ENCODE measurements at regions not wholly inside any gene's neighbourhood (a gene's known extent, or its start where the extent isn't known, plus 50 kb on each side); places are given as distances from the start of the nearest gene placed in this dataset.

- ATAC-seq, result no peak
- Mint-ChIP-seq H3K4me1 (peaks cover 15% of the 10 kb centered on the region), H3K27me3 (peaks cover 12% of the 10 kb centered on the region), H3K27ac (no peak overlapping the region), H3K9me3 (no peaks in the 10 kb centered on the region), H3K4me3 (no peak overlapping the region), H3K36me3 (no peaks in the 10 kb centered on the region)
Measured at GRCh38 chr6:134866563-134866962, 83.3 kb downstream of the ALDH8A1 start.

DNA sequence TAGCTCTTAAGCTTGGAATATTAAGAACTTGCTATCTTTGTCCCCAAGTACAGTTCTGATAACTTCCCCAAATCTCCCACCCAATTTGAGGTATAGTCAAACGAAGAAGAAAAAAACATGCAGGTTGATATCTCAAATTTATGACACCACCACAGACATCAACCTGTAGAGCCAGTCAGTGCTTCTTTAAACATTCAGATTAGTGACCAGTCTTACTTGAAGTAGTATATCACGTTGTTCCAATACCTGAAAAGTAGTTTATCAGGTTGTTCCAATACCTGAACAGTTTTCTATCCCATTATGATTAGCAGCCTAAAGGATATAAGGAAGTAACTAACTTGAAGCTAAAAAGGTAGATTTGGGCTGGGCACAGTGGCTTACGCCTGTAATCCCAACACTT lies 85.3 kb downstream of the ALDH8A1 start:
- ATAC-seq, result no peak
- H3K9me3 Mint-ChIP-seq, result no peaks in the 10 kb centered on the region
- H3K27me3 Mint-ChIP-seq, result peaks cover under 1% of the 10 kb centered on the region
- H3K36me3 Mint-ChIP-seq, result no peaks in the 10 kb centered on the region
- no peak overlapping the region for H3K4me3 Mint-ChIP-seq
- H3K27ac Mint-ChIP-seq, result no peak overlapping the region
- no peaks in the 10 kb centered on the region for H3K4me1 Mint-ChIP-seq

DNA sequence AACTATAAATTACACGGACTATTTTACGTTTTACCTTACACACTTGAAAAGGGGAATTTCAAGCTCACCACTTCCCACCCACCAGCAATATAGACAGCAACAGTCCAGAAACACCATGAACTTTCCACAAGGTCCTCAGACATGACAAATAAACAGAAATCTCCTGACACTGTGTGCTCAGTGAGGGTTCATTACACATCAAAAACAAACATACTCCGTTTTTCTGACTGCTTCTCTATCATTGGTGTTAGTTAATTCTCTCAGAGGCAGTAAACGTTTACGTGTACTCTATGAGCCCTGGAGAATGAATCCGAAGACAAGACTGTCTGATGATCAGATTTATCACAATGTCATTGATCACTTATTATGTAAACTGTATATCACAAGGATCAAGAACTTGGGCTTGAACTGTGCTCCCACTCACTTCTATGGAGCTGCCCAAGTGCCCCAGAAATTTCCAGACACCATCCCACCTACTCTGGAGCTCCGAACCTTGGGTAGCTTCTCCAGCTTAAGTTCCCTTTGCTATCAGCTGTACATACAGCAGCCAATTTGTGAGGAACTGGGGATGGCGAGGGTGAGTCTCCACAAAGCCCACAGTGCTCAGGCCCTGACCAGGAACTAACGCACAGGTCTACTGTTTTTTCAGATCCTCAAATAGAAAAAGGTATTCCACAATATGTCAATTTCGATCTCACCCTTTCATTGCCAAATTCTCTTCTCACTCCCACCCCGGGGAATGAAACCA lies 86.0 kb downstream of the ALDH8A1 start:
- ATAC-seq, result no peak
- Mint-ChIP-seq H3K4me1 (no peaks in the 10 kb centered on the region), H3K27ac (no peak overlapping the region), H3K36me3 (no peaks in the 10 kb centered on the region), H3K27me3 (no peaks in the 10 kb centered on the region), H3K4me3 (no peak overlapping the region), H3K9me3 (no peaks in the 10 kb centered on the region)

DNA sequence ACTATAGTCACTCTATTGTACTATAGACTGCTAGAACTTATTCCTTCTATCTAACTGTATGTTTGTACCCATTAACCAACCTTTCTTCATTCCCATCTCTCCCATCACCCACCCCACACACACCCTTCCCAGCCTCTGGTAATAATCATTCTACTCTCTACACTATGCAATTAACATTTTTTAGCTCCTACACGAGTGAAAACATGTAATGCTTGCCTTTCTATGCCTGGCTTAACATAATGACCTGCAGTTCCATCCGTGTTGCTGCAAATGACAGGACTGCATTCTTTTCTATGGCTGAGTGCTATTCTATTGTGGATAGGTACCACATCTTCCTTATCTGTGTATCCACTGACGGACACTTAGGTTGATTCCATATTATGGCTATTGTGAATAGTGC lies 95.5 kb downstream of the ALDH8A1 start:
- no peak overlapping the region for H3K27ac Mint-ChIP-seq
- ATAC-seq, result no peak
- no peaks in the 10 kb centered on the region for H3K36me3 Mint-ChIP-seq
- H3K4me1 Mint-ChIP-seq, result no peaks in the 10 kb centered on the region
- no peak overlapping the region for H3K4me3 Mint-ChIP-seq
- H3K9me3 Mint-ChIP-seq, result no peaks in the 10 kb centered on the region
- no peaks in the 10 kb centered on the region for H3K27me3 Mint-ChIP-seq

DNA sequence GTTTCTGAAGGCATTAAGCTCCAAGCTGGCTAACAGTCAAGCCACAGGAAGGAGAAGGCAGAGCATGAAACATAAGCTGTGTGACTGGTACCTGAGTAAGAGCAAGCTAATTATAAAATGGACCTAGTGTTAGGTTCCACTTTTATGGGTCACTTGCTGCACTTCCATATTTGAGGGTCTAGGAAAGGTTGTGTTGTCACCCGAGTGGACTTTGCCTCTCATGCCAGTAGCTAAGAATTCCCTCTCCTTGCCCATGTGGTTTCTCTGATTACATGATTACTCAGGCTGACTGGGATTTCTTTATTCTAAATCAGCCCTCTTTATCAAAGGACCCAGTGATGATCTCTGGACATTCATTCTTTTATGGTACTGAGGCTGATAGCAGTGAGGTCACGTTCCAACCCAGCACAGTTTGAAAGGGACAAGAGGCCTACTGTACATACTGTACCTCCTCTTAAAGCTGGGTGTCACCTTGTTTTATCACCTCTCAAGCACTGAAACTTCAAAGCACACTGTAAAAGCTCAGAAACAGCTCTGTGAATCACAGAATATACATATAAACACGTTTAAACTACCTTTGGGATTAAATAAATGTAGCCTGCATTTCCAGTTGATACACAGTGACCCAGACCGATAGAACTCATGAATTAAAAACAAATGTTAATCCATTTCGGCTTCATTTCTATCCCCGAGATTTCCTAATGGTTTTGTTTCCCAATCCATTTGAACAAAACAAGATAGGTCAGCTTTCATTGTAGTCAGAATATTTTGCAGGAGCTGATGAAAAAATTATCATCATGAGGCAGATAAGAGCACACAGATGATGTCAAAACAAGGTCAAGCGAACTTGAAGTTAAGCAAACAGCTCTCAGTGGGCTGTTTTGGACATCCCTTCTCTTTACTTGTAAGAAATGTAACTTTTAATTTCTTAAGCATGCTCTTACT lies 96.5 kb downstream of the ALDH8A1 start:
- no peak for ATAC-seq
- no peak overlapping the region for H3K4me3 Mint-ChIP-seq
- no peaks in the 10 kb centered on the region for H3K9me3 Mint-ChIP-seq
- H3K36me3 Mint-ChIP-seq, result no peaks in the 10 kb centered on the region
- no peak overlapping the region for H3K27ac Mint-ChIP-seq
- no peaks in the 10 kb centered on the region for H3K27me3 Mint-ChIP-seq
- H3K4me1 Mint-ChIP-seq, result no peaks in the 10 kb centered on the region

DNA sequence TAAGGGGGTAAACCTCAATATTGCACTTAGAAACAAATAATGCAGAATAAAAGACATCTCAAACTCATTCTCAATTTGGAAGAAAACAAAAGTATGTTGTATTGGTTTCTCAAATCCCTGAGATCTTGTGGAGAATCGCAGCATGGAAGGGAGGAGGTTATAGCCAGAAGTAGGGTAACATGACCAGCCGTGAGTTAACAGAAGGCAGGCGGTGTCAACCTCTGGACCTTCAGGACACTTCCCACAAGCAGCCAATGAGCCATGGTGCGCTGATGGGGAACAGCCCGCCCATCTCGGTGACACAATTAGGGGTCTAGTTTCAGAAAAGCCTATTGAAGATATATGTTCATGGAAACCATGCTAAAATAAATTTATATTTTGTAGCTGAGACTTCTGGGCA lies 98.4 kb downstream of the ALDH8A1 start:
- no peak overlapping the region for H3K27ac Mint-ChIP-seq
- no peaks in the 10 kb centered on the region for H3K4me1 Mint-ChIP-seq
- H3K4me3 Mint-ChIP-seq, result no peak overlapping the region
- H3K9me3 Mint-ChIP-seq, result no peaks in the 10 kb centered on the region
- H3K36me3 Mint-ChIP-seq, result no peaks in the 10 kb centered on the region
- ATAC-seq, result no peak
- H3K27me3 Mint-ChIP-seq, result no peaks in the 10 kb centered on the region

DNA sequence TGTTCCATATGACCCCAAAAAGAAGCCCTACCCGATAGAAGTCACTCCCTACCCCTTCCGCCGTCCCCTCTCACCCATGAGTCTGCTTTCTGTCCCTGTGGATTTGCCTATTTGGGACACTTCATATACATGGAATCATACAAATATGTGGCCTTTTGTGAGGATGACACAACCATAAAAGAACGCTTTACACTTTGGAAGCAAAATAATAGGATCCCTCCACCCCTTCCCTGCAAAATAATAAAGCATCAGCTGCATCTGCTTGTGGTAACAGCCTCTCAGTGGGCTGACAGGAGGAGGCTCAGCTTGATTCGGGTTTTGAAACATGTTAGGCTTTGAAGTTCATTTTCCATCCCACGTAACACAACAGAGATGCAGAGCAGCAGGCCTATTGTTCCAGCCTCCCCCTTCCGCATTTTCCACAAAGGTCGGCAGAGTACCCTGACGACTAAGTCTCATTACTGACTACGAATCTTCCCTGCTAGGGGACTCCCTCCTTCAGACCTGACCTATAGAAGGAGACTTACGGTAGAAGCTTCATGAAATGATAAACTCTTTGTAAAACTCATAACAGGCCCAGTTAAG lies 99.1 kb downstream of the ALDH8A1 start:
- Mint-ChIP-seq H3K9me3 (no peaks in the 10 kb centered on the region), H3K4me3 (no peak overlapping the region), H3K36me3 (no peaks in the 10 kb centered on the region), H3K27me3 (no peaks in the 10 kb centered on the region), H3K4me1 (no peaks in the 10 kb centered on the region), H3K27ac (no peak overlapping the region)
- ATAC-seq, result no peak

GRCh38 chr6:134849920-134850447 lies 99.9 kb downstream of the ALDH8A1 start:
- no peaks in the 10 kb centered on the region for H3K36me3 Mint-ChIP-seq
- H3K27ac Mint-ChIP-seq, result no peak overlapping the region

DNA sequence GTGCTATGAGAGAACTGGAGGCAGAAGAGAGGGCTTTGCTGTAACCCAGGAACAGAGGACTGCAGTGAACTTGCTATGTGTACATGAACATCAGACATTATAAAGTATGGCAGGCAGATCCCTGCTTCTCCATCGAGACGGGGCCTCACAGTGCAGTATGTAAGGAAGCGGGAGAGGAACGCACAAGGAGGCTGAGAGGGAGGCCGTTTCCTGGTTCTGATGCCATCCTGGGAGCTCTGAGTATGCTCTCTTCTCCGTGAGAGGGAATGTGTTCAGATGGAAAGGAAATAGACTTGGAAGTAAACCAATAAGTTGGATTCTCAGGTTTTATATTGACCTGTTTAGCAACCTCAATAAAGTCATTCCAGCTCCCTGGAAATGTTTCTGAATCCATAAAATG lies 101.8 kb downstream of the ALDH8A1 start:
- no peak overlapping the region for H3K27ac Mint-ChIP-seq
- H3K27me3 Mint-ChIP-seq, result no peaks in the 10 kb centered on the region
- H3K9me3 Mint-ChIP-seq, result no peaks in the 10 kb centered on the region
- H3K36me3 Mint-ChIP-seq, result no peaks in the 10 kb centered on the region
- no peaks in the 10 kb centered on the region for H3K4me1 Mint-ChIP-seq
- ATAC-seq, result no peak
- no peak overlapping the region for H3K4me3 Mint-ChIP-seq

More at GRCh38 chr6:134849920-134850447, 99.9 kb downstream of the ALDH8A1 start:
- Mint-ChIP-seq H3K9me3 (no peaks in the 10 kb centered on the region), H3K4me3 (no peak overlapping the region), H3K4me1 (no peaks in the 10 kb centered on the region), H3K27me3 (no peaks in the 10 kb centered on the region)
- no peak for ATAC-seq

DNA sequence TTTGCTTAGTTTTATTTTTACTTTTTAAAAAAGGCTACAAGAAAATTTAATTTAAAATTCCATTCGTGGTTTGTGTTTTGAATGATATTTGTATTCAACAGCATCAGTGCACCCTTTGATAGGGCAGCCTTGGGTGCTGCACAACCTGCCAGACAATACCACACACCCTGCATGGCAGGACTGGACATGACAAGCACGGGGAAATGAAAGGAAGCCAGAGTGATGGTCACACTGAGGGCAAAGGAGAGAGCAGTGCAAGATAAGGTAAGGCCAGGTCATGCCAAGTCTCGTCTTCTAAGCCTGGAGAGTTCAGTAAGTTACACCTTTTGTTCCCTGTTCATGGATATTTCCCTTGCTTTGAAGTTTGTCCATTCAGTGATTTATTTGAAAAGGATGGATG lies 103.0 kb downstream of the ALDH8A1 start:
- Mint-ChIP-seq H3K9me3 (no peaks in the 10 kb centered on the region), H3K27me3 (no peaks in the 10 kb centered on the region), H3K4me1 (no peaks in the 10 kb centered on the region), H3K27ac (no peak overlapping the region), H3K4me3 (no peak overlapping the region), H3K36me3 (no peaks in the 10 kb centered on the region)
- no peak for ATAC-seq

DNA sequence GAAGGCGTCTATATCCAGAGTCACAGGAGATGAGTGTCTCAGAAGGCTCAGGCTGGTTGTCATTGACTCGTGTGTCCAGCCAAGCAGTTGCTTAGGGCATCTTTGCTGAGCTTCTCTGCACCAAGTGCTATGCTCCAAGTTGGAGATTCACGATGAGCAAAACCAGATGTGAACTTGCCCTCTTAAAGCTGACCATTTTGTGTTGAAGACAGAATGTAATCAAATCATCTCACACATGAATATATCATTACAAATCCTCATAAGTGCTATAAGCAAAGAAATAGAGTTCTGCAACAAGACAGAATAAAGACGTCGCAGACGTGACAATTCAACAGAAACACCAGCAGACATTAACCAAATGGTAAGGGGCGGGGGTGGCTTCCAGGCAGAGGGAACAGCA lies 103.9 kb downstream of the ALDH8A1 start:
- H3K9me3 Mint-ChIP-seq, result no peaks in the 10 kb centered on the region
- H3K36me3 Mint-ChIP-seq, result no peaks in the 10 kb centered on the region
- no peak overlapping the region for H3K4me3 Mint-ChIP-seq
- no peak for ATAC-seq
- H3K27me3 Mint-ChIP-seq, result no peaks in the 10 kb centered on the region
- no peak overlapping the region for H3K27ac Mint-ChIP-seq
- no peaks in the 10 kb centered on the region for H3K4me1 Mint-ChIP-seq

- ATAC-seq, result no peak
- Mint-ChIP-seq H3K36me3 (no peaks in the 10 kb centered on the region), H3K9me3 (no peaks in the 10 kb centered on the region), H3K4me3 (no peak overlapping the region), H3K27me3 (no peaks in the 10 kb centered on the region), H3K4me1 (no peaks in the 10 kb centered on the region), H3K27ac (no peak overlapping the region)
Measured at GRCh38 chr6:134844120-134844519, 105.8 kb downstream of the ALDH8A1 start.

DNA sequence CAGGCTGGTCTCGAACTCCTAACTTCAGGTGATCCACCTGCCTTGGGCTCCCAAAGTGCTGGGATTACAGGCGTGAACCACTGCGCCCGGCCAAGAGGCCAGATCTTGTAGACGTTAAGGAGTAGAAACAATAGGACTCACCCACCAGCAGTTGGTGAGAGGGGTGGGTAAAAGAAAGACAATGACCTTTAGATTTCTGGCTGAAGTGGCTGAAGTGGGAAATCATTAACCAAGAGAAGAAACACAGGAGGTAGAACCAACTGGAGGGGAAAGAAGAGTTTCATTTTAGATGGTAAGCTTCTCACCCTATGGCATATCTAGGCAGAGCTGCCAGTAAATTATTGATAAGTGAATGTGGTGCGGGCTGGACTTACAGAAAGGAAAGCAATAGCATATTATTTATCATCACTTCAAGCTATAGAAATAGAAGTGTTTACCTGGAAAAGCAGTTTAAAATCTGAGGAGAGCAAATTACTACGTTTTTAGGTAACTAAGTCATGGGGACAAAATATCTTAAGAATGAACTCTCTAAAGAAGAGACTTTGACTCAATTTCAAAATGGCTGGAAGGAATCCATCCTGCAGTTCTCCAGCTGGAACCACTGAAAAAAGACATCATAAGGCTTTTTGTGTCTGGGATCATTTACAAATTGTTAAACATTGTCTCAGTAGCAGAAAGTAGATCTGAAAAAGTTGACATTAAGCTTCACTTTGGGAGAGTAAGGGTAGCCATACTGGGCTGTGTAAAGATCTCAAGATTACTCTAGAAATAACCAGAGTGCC lies 109.6 kb downstream of the ALDH8A1 start:
- H3K4me3 Mint-ChIP-seq, result no peak overlapping the region
- no peak overlapping the region for H3K27ac Mint-ChIP-seq
- ATAC-seq, result no peak
- peaks cover 9% of the 10 kb centered on the region for H3K27me3 Mint-ChIP-seq
- H3K4me1 Mint-ChIP-seq, result no peaks in the 10 kb centered on the region
- no peaks in the 10 kb centered on the region for H3K36me3 Mint-ChIP-seq
- H3K9me3 Mint-ChIP-seq, result no peaks in the 10 kb centered on the region

- ATAC-seq, result no peak
- no peak overlapping the region for H3K27ac Mint-ChIP-seq
- H3K4me1 Mint-ChIP-seq, result no peaks in the 10 kb centered on the region
- H3K4me3 Mint-ChIP-seq, result no peak overlapping the region
- H3K27me3 Mint-ChIP-seq, result peaks cover 9% of the 10 kb centered on the region
- no peaks in the 10 kb centered on the region for H3K36me3 Mint-ChIP-seq
- H3K9me3 Mint-ChIP-seq, result no peaks in the 10 kb centered on the region
Measured at GRCh38 chr6:134835993-134836392, 113.9 kb downstream of the ALDH8A1 start.

DNA sequence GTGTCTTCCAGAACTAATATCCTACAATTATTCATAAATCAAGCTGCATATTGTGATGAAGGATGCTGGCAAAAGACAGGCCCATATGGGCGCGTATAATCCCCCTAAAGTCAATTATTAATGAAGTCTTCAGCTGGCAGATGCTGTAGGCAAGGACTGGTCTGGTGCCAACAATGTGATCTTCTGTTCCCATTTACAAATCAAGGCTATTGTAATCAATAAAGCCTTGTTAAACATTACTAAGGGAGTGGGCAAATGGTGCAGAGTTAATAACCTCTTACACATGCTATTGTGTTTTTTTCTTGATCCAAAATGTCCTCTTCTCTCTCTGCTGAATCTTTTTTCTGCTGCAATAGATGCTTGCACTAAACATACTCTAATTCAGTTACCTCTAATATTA lies 119.0 kb downstream of the ALDH8A1 start:
- no peak for ATAC-seq
- H3K27ac Mint-ChIP-seq, result no peak overlapping the region
- no peaks in the 10 kb centered on the region for H3K27me3 Mint-ChIP-seq
- no peaks in the 10 kb centered on the region for H3K36me3 Mint-ChIP-seq
- peaks cover 13% of the 10 kb centered on the region for H3K4me1 Mint-ChIP-seq
- no peak overlapping the region for H3K4me3 Mint-ChIP-seq
- no peaks in the 10 kb centered on the region for H3K9me3 Mint-ChIP-seq

All from stimulated activated memory B cell treated with anti-CD40 and anti-IgM and Interleukin-4, amounts not matched to agents 10 μg/mL and 1 μg/mL and 100 μg/mL, for 72 hours (primary cell).